GM19468 (cell line): ENCODE measurements at regions not wholly inside any gene's neighbourhood (a gene's known extent, or its start where the extent isn't known, plus 50 kb on each side); places are given as distances from the start of the nearest gene placed in this dataset.

Source experiments
- ATAC-seq: cut with Tn5 transposase; IDR thresholded peaks from one replicate; pipeline ENCODE4 v1.9.1; 2021; ENCODE audit warnings: mild to moderate bottlenecking, moderate library complexity, moderate number of reproducible peaks; ENCODE audit not compliant: unreplicated experiment; ENCODE audit errors: extremely low read depth

- no peak for ATAC-seq
These were observed 659.3 kb downstream of the VRK1 start for GRCh38 chr14:97456462-97456861.

GRCh38 chr14:97456958-97457357, 659.8 kb downstream of the VRK1 start:
- ATAC-seq, result no peak

DNA sequence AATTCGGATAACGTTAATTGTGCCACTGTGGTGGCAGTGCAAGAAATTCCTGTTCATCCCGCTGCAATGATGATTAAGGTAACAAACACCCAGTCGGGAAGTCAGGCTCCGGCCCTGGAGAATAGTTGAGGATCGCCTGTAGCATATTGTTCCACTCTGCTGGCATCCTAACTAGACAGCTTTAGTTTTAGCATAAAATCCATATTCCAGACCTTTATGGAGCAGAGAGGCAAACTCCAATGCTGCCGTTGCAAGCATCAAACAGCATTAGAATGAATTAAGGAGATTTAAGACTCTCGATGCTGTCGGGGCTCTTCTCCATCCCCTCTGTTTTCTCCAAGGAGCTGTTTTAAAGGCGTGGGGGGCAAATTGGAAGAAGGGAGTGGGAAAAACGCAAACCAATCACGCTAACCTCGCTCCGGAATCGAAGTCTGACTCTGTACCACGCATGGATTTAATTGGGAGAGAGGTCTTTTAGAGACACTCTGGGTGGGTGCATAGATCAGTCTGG, 660.4 kb downstream of the VRK1 start:
- no peak for ATAC-seq

DNA sequence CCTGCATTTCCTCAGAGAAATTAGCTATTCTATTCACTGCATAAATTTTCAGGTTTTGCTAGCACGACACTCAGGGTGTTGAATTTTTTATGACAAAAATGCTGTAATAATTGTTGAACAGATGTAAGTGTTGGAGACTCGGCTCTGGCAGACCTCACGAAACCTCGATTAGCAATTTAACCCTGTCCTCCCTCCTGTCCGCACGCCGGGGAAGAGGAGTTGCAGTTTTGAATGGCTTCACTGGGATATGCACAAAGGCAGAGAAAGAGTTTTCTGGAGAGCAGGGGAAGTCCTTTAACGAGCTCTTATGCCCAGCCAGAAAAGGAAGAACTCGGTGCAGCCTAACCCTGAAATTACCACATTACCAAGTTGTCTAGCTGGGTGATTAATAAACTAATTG, 661.1 kb downstream of the VRK1 start:
- ATAC-seq, result no peak

- ATAC-seq, result no peak
These were observed 661.7 kb downstream of the VRK1 start for GRCh38 chr14:97458661-97459579.

DNA sequence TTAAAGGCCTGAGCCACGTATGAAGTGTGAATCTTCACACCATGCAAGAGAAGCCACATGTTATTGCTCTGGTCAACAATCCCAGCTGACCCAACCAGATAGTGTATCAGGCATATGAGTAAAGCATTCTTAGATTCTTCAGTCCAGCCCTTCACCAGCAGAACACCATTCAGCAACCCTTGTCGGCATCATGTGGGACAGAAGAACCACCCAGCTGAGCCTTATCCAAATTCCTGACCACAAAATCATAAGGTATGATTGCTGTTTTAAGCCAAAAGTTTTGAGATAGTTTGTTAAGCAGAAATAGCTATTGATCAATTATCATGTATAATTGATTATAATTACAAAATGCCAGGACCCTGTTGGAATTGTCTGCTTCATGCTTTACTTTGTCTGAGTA, 664.9 kb downstream of the VRK1 start:
- no peak for ATAC-seq

DNA sequence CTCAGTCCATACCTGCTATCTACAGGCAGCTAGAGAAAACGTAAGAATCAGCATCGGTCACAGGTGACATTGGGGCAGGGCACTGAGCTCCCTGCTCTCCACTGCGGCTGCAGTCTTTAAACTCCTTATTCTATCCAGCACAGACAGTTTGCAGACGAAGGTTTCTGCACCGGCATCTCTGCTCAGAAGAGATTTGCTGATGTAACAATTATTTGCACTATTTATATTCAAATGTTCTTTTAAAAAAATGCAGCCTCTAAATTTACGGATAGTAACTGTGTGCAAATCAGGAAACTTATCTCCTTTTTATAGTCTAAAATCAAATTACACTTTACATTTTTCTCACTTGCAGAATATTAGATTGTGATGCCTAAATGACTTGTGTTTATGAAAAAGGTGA, 671.0 kb downstream of the VRK1 start:
- ATAC-seq, result no peak

DNA sequence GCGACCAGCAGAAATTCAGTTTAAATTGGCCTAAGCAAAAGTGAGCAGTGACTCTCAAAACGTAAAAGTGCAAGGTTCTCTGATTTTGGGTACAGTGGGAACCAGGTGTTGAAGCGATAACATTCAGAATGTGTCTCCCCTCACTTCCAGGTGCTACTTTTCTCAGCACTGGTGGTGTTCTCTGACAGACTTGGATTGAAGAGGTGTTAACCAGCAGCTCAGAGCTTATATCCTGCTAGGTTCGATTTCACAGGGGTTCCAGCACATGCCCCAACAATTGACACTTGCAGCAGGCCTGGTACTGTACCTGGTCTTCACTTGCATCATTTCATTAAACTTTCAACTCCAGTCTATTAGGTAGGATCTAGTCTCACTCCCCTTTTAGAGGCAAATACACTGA, 680.2 kb downstream of the VRK1 start:
- no peak for ATAC-seq

DNA sequence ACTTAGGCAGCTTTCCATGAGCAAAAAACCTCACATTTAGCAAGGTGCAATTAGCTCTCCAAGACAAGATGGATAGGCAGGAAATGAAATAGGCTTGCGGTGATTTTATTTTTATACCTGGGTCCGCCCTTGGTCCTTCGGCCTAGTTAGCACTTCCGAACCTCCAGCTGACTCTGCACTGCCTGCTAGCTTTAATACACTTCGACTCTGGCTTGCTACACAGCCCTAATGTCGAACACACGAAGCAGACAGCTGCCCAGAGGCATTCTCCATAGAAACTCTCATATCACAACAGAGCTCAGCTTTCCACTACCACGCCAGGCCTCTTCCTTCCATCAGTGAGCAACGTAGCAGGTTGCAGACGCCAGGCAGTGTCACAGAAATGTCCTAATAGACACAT, 688.0 kb downstream of the VRK1 start:
- ATAC-seq, result no peak

DNA sequence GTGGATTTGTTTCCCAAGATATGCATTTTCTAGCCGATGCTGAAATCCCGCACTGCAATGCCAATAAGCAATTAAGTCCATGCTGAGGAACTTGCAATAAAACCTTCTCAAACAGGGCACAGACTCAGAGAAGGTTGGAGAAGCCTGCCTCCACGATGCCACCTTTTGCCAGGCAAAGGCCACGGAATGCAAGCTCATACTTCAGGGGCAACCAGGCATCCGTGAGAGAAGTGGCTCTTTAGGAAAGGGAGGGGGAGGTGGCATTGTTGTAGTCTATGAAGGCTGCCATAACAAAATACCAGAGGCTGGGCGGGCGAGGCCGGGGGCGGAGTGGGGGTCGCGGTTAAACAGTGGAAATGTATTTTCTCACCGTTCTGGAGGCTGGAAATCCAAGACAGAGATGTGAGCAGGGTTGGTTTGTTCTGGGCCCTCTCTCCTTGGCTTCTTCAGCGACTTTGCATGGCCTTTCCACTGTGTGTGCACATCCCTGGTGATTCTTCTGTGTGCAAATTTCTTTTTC, 689.5 kb downstream of the VRK1 start:
- ATAC-seq, result no peak

DNA sequence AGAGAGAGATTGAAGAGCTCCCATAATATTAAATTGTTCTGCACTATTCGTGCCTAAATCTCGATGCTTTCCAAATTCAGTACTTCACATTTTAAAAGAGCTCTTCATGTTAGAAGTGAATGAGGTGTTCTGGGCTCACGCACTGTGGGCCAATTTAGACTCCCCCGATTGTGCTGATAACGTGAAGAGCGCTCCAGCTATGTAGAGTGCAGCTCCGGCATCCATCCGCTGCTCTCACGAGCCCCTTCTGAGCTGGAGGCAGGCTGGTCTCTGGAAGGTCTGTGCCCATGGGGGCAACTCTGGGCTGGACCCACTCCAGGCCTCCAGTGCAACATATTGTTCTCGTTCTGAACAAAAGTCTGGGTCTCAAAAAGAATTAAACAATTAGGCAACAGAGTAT, 692.6 kb downstream of the VRK1 start:
- ATAC-seq, result no peak

GRCh38 chr14:97490521-97491070, 693.4 kb downstream of the VRK1 start:
- ATAC-seq, result no peak

DNA sequence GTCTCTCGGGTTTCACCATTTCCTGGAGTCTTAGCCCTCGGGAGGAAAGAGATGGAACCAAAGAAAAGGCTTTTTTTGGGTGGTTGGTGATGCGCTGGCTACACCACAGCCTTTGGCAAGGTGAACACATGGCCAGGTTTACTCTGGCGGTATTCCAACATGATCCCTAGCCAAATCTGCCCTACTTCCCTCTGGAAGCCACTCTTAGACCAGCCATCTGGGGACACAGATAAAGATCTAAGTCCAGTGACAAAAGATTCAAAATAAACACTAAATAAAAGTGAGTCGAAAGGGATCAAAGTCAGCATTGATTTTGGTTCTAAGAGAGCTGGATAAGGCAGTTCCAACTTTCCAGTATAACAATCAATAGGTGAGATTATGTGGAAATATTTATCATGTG, 694.5 kb downstream of the VRK1 start:
- no peak for ATAC-seq

DNA sequence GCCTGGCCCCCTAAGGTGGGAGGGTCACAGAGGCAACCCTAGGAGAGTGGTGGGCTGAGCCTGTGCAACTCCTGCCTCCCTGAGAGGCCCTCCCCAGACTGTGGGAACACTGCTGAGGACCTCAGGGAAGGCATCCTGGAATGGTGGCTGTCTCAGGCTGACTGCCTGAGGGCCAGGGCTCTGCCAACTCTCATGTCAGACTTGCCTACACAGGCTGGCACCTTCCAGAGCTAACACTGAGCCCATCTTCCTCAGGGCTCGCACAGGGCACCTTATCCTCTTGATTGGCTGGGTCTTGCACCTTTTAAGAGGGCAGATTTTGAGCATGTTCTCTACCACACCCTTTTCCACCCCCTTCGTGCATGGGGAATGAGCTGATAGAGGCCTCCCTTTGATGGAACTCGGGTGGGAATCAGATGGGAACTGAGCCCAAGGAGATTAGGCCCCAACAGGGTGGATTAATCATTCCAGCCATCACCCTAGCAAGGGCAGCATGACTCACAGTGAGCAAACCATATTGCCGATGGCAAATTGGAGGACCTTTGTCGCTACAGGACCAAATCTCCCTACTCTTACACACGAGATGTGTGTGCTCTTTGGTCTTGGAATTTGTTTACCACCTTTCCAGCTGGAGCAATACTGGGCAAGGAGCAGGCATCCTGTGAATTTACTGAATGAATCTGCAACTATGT, 702.8 kb downstream of the VRK1 start:
- no peak for ATAC-seq

- ATAC-seq, result no peak
These were observed 709.4 kb downstream of the VRK1 start for GRCh38 chr14:97506626-97507025.

DNA sequence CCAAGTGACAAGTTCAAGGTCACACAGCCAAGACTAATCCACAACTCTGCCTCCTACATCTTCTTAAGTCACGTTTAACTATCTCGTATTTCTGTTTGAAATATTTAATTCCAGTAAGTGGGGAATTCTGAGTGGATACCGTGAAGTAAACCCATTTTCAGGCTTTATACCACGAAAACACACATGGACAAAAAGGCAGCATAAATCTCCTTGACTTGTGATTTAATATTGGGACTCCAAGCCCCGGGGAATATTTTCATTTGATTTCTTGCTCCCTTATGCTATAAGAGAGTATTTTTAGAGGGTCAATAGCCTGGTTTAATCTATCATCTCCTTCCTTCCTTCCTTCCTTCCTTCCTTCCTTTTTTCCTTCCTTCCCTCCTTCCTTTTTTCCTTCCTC, 716.7 kb downstream of the VRK1 start:
- no peak for ATAC-seq

- no peak for ATAC-seq
These were observed 720.5 kb downstream of the VRK1 start for GRCh38 chr14:97517566-97518234.

GRCh38 chr14:97523936-97524335, 726.8 kb downstream of the VRK1 start:
- no peak for ATAC-seq

- no peak for ATAC-seq
These were observed 727.6 kb downstream of the VRK1 start for GRCh38 chr14:97524589-97525319.

- no peak for ATAC-seq
These were observed 730.8 kb downstream of the VRK1 start for GRCh38 chr14:97527993-97528392.
